CD4-positive, alpha-beta T cell (primary cell): ENCODE measurements at regions not wholly inside any gene's neighbourhood (a gene's known extent, or its start where the extent isn't known, plus 50 kb on each side); places are given as distances from the start of the nearest gene placed in this dataset.

Source experiments
- ATAC-seq: fragments of 200-7000 bp; cut with Tn5 transposase; one replicate; pipeline ENCODE4 v1.10.0; 2022; ENCODE audit warnings: mild to moderate bottlenecking; ENCODE audit not compliant: poor library complexity
- CTCF ChIA-PET: fragments of 350-600 bp; sonication (Branson Sonifier 250); formaldehyde crosslinking; loops from one replicate; lab custom pipeline; 2021; ENCODE audit warnings: antibody characterized with exemption, inconsistent platforms; lab: Charles Lee
- POLR2A ChIA-PET: fragments of 350-600 bp; sonication (Branson Sonifier 250); formaldehyde crosslinking; loops from one replicate; lab custom pipeline; 2021; ENCODE audit warnings: antibody characterized with exemption, inconsistent platforms; lab: Charles Lee
- DNase-seq, 14 experiments: peaks; one replicate each; pipeline ENCODE4 v3.0.0-alpha.2; 2013 to 2020; ENCODE audit warnings: mixed read lengths in 2 of 14
- H3K27ac ChIP-seq, 2 donors: one replicate each; pipeline versions ENCODE4 v1.5.1 to v1.7.0; 2013; ENCODE audit warnings: low read length in 2 of 2, low read depth in 1 of 2, mild to moderate bottlenecking in 1 of 2
- H3K27me3 ChIP-seq, 2 experiments: 1 replicate in 1 of 2; 2 replicates in 1 of 2; pipeline versions ENCODE4 v1.6.1 to v1.7.0; 2013; ENCODE audit warnings: low read length in 2 of 2, control low read depth in 1 of 2, mild to moderate bottlenecking in 1 of 2, moderate library complexity in 1 of 2; ENCODE audit not compliant: insufficient read depth in 2 of 2, control insufficient read depth in 1 of 2
- H3K36me3 ChIP-seq: one replicate; pipeline ENCODE4 v1.6.1; 2013; ENCODE audit warnings: low read length, control low read depth; ENCODE audit not compliant: insufficient read depth
- H3K4me1 ChIP-seq: one replicate; pipeline ENCODE4 v1.6.1; 2013; ENCODE audit warnings: low read length, control low read depth; ENCODE audit not compliant: insufficient read depth
- H3K4me3 ChIP-seq: one replicate; pipeline ENCODE4 v1.5.1; 2013; ENCODE audit warnings: mild to moderate bottlenecking, low read length, moderate library complexity
- H3K9me3 ChIP-seq, 2 experiments: 1 replicate in 1 of 2; 2 replicates in 1 of 2; pipeline versions ENCODE4 v1.6.1 to v1.7.0; 2013; ENCODE audit warnings: low read length in 2 of 2, mild to moderate bottlenecking in 2 of 2, control low read depth in 1 of 2, moderate library complexity in 1 of 2; ENCODE audit not compliant: control insufficient read depth in 1 of 2, insufficient read depth in 1 of 2
- H3K27ac Mint-ChIP-seq: one replicate; pipeline ENCODE4 v1.8.0; 2020; ENCODE audit warnings: mixed read lengths
- H3K27me3 Mint-ChIP-seq: one replicate; pipeline ENCODE4 v1.8.0; 2021; ENCODE audit warnings: mixed read lengths
- H3K36me3 Mint-ChIP-seq: one replicate; pipeline ENCODE4 v1.8.0; 2021; ENCODE audit warnings: low read depth, mixed read lengths
- H3K4me1 Mint-ChIP-seq: one replicate; pipeline ENCODE4 v1.8.0; 2021; ENCODE audit warnings: low read depth, mixed read lengths
- H3K4me3 Mint-ChIP-seq: one replicate; pipeline ENCODE4 v1.8.0; 2020; ENCODE audit warnings: mild to moderate bottlenecking, mixed read lengths
- H3K9me3 Mint-ChIP-seq: one replicate; pipeline ENCODE4 v1.8.0; 2020; ENCODE audit warnings: mixed read lengths
- CTCF ChIP-seq: fragments of 200-600 bp; IDR thresholded peaks from one replicate; pipeline ENCODE4 v1.8.0; 2022; ENCODE audit warnings: antibody characterized with exemption, mild to moderate bottlenecking
- intact Hi-C, 2 experiments: fragments of 100-400 bp; cut with DNase I in 1 of 2; cut with micrococcal nuclease in 1 of 2; formaldehyde crosslinking; loops; one replicate each; pipeline versions ENCODE4 v1.15.1 to v1.9.0; 2023 to 2025; cut with DNase I, micrococcal nuclease

GRCh38 chrX:10314530-10315104 lies 157.8 kb downstream of the CLCN4 start:
- Histone ChIP-seq H3K36me3 (no peaks in the 10 kb centered on the region), H3K27ac (no peak overlapping the region), H3K4me3 (no peak overlapping the region), H3K27me3 (no peaks in the 10 kb centered on the region), H3K4me1 (no peaks in the 10 kb centered on the region), H3K9me3 (no peaks in the 10 kb centered on the region)
- CTCF ChIA-PET = no interaction called here
- Mint-ChIP-seq H3K4me3 (no peak overlapping the region), H3K36me3 (no peaks in the 10 kb centered on the region), H3K4me1 (no peaks in the 10 kb centered on the region), H3K27ac (no peak overlapping the region), H3K9me3 (no peaks in the 10 kb centered on the region), H3K27me3 (no peaks in the 10 kb centered on the region)
- DNase-seq (no peak), ATAC-seq (no peak)
- POLR2A ChIA-PET = no interaction called here
- intact Hi-C loops = no loop called here
- TF ChIP-seq CTCF = no peak

GRCh38 chrX:10325611-10326010 lies 168.8 kb downstream of the CLCN4 start:
- Mint-ChIP-seq H3K9me3 (no peaks in the 10 kb centered on the region), H3K27ac (no peak overlapping the region), H3K4me3 (no peak overlapping the region), H3K36me3 (no peaks in the 10 kb centered on the region), H3K27me3 (no peaks in the 10 kb centered on the region), H3K4me1 (no peaks in the 10 kb centered on the region)
- Histone ChIP-seq H3K4me3 (no peak overlapping the region), H3K27me3 (no peaks in the 10 kb centered on the region), H3K4me1 (no peaks in the 10 kb centered on the region), H3K9me3 (peaks cover 0 to 3% of the 10 kb centered on the region in 2 experiments), H3K36me3 (no peaks in the 10 kb centered on the region), H3K27ac (no peak overlapping the region)
- intact Hi-C loops = no loop called here
- no peak for TF ChIP-seq CTCF
- POLR2A ChIA-PET = no interaction called here
- ATAC-seq = no peak
- CTCF ChIA-PET = no interaction called here
- DNase-seq = no peak

GRCh38 chrX:10326578-10326977 lies 169.8 kb downstream of the CLCN4 start:
- Histone ChIP-seq H3K9me3 (peaks cover 0 to 3% of the 10 kb centered on the region in 2 experiments), H3K36me3 (no peaks in the 10 kb centered on the region), H3K4me1 (no peaks in the 10 kb centered on the region), H3K4me3 (no peak overlapping the region), H3K27me3 (no peaks in the 10 kb centered on the region), H3K27ac (no peak overlapping the region)
- ATAC-seq (no peak), DNase-seq (no peak)
- ChIA-PET CTCF (no interaction called here), POLR2A (no interaction called here)
- intact Hi-C loops = no loop called here
- Mint-ChIP-seq H3K9me3 (no peaks in the 10 kb centered on the region), H3K27ac (no peak overlapping the region), H3K4me1 (no peaks in the 10 kb centered on the region), H3K36me3 (no peaks in the 10 kb centered on the region), H3K27me3 (no peaks in the 10 kb centered on the region), H3K4me3 (no peak overlapping the region)
- no peak for TF ChIP-seq CTCF
